Type B pancreatic cell (in vitro differentiated cells): ENCODE measurements at regions not wholly inside any gene's neighbourhood (a gene's known extent, or its start where the extent isn't known, plus 50 kb on each side); places are given as distances from the start of the nearest gene placed in this dataset.

Experiments used
- DNase-seq: peaks from one replicate; pipeline ENCODE4 v3.0.0; 2021; ENCODE audit warnings: mixed read lengths; ENCODE audit not compliant: unreplicated experiment; ENCODE audit errors: extremely low spot score
- H3K27ac Mint-ChIP-seq: 2 replicates; pipeline ENCODE4 v1.8.0; 2021; ENCODE audit warnings: mild to moderate bottlenecking, mixed read lengths
- H3K27me3 Mint-ChIP-seq: 2 replicates; pipeline ENCODE4 v1.8.0; 2021; ENCODE audit warnings: mixed read lengths
- H3K36me3 Mint-ChIP-seq: 2 replicates; pipeline ENCODE4 v1.8.0; 2021; ENCODE audit warnings: mixed read lengths
- H3K4me1 Mint-ChIP-seq: one replicate; pipeline ENCODE4 v1.8.0; 2021; ENCODE audit warnings: mixed read lengths; ENCODE audit not compliant: unreplicated experiment
- H3K4me3 Mint-ChIP-seq: 2 replicates; pipeline ENCODE4 v1.8.0; 2021; ENCODE audit warnings: mild to moderate bottlenecking, mixed read lengths
- H3K9me3 Mint-ChIP-seq: 2 replicates; pipeline ENCODE4 v1.8.0; 2021; ENCODE audit warnings: mixed read lengths
- CTCF ChIP-seq: fragments of 200-600 bp; sonication (generic); conservative IDR thresholded peaks from 2 replicates; pipeline ENCODE4 v1.5.0; 2021; ENCODE audit warnings: antibody characterized with exemption, mild to moderate bottlenecking

- no peaks in the 10 kb centered on the region for H3K27me3 Mint-ChIP-seq
- no peak for DNase-seq
- peaks cover 5% of the 10 kb centered on the region for H3K9me3 Mint-ChIP-seq
- no peak overlapping the region for H3K4me3 Mint-ChIP-seq
- no peaks in the 10 kb centered on the region for H3K36me3 Mint-ChIP-seq
- no peak overlapping the region for H3K27ac Mint-ChIP-seq
- peaks cover 17% of the 10 kb centered on the region for H3K4me1 Mint-ChIP-seq
- no peak for TF ChIP-seq CTCF
These were observed 243.1 kb upstream of the SETMAR start for GRCh38 chr3:4060064-4060463.

DNA sequence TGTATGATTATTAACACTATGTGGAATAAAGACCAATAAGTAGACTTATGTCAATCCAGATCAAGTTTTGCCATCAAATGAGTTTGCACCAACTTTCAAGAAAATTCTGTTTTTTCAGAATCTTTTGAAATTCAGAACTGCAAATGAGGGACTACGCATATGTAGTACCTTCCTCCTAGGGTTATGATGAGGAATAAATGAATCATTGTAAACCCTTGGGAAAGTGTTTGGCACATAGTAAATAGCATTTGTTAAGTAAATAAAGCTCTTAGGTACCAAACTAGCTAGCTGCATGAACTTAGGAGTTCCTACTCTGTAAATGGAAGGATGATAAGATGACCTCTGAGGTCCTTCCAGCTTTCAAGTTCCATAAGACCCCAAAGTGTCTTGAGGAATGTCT, 242.6 kb upstream of the SETMAR start:
- Mint-ChIP-seq H3K36me3 (no peaks in the 10 kb centered on the region), H3K27ac (no peak overlapping the region), H3K9me3 (peaks cover 5% of the 10 kb centered on the region), H3K4me1 (peaks cover 22% of the 10 kb centered on the region), H3K27me3 (no peaks in the 10 kb centered on the region), H3K4me3 (no peak overlapping the region)
- no peak for TF ChIP-seq CTCF
- no peak for DNase-seq

DNA sequence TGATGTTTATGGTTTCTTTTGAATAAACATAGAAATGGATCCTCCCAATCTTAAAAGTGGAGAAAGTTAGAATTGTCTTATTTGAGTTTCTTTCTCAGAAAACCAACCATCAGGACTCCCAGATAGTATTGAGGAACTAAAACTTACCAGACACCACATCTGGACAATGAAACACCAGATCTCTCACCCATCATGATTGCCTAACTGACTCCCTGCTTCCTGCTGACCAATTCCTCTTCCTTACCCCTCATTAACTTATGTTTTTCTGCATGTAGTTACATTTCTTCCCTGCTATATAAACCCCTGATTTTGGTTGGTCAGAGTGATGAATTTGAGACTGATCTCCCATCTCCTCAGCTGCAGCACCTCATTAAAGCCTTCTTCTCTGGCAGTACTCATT, 242.0 kb upstream of the SETMAR start:
- no peaks in the 10 kb centered on the region for H3K9me3 Mint-ChIP-seq
- TF ChIP-seq CTCF: no peak
- H3K4me3 Mint-ChIP-seq: no peak overlapping the region
- DNase-seq: no peak
- peaks cover 24% of the 10 kb centered on the region for H3K4me1 Mint-ChIP-seq
- H3K27ac Mint-ChIP-seq: no peak overlapping the region
- no peaks in the 10 kb centered on the region for H3K36me3 Mint-ChIP-seq
- H3K27me3 Mint-ChIP-seq: no peaks in the 10 kb centered on the region

GRCh38 chr3:4061783-4062360, 241.3 kb upstream of the SETMAR start:
- Mint-ChIP-seq H3K9me3 (no peaks in the 10 kb centered on the region), H3K27me3 (no peaks in the 10 kb centered on the region), H3K4me3 (no peak overlapping the region), H3K36me3 (no peaks in the 10 kb centered on the region), H3K27ac (no peak overlapping the region), H3K4me1 (peaks cover 24% of the 10 kb centered on the region)
- no peak for TF ChIP-seq CTCF
- DNase-seq: no peak

DNA sequence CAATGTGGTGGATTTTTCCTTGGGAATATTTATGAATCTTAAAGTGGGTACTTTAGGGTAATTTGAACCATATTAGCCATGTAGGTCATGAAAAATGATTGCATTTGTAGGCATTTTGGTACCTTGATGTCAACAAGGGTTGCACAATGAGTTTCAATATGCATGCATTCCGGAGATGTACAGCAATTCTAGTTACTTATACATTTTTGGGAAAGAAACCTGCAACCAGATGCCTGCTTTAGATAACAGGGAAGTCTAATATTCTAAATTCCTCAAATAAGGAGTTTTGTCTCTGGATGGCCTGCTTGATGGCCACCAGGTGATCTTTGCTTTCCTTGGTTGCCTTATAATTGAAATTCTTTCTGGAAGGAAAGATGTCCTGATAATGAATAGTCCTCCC, 240.5 kb upstream of the SETMAR start:
- no peak overlapping the region for H3K4me3 Mint-ChIP-seq
- no peak for TF ChIP-seq CTCF
- H3K4me1 Mint-ChIP-seq: peaks cover 27% of the 10 kb centered on the region
- H3K36me3 Mint-ChIP-seq: no peaks in the 10 kb centered on the region
- no peak for DNase-seq
- H3K27me3 Mint-ChIP-seq: no peaks in the 10 kb centered on the region
- no peaks in the 10 kb centered on the region for H3K9me3 Mint-ChIP-seq
- H3K27ac Mint-ChIP-seq: no peak overlapping the region
